ENCODE measurements at regions not wholly inside any gene's neighbourhood (a gene's known extent, or its start where the extent isn't known, plus 50 kb on each side); places are given as distances from the start of the nearest gene placed in this dataset.

DNA sequence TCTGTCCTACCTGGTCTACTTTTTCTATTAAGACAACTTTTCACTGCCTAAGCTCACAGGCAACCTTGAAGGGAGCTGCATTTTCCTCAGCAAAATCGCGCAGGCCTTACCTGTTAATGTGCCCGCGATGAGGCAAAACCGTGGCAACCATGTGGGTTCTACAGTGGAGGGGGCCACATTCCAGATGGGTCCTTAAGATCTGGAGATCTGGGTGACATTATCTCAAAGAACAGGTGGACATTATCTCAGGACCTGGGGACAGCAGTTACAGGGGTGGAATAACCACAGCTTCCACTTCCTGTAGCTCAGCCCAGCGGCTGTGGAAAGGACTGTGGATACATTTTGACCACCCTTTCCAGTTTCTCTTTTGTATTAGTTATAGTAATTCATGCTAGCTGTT lies 112.8 kb upstream of the PTCH1 start:
- H3K4me1 ChIP-seq: no peaks in the 10 kb centered on the region
- TF ChIP-seq, protein P1, sequence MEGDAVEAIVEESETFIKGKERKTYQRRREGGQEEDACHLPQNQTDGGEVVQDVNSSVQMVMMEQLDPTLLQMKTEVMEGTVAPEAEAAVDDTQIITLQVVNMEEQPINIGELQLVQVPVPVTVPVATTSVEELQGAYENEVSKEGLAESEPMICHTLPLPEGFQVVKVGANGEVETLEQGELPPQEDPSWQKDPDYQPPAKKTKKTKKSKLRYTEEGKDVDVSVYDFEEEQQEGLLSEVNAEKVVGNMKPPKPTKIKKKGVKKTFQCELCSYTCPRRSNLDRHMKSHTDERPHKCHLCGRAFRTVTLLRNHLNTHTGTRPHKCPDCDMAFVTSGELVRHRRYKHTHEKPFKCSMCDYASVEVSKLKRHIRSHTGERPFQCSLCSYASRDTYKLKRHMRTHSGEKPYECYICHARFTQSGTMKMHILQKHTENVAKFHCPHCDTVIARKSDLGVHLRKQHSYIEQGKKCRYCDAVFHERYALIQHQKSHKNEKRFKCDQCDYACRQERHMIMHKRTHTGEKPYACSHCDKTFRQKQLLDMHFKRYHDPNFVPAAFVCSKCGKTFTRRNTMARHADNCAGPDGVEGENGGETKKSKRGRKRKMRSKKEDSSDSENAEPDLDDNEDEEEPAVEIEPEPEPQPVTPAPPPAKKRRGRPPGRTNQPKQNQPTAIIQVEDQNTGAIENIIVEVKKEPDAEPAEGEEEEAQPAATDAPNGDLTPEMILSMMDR (IDR thresholded peaks at IDR 0.05): no peak
- no peak for TF ChIP-seq POLR2A (IDR thresholded peaks at IDR 0.05)
- no peak for DNase-seq
- intact Hi-C loops (cut with DNase I): no loop called here
- no peaks in the 10 kb centered on the region for H3K36me3 ChIP-seq
- 82% methylated on average over 5 of the region's 6 CpGs for WGBS (ENCODE audit: insufficient coverage, low coverage, low lambda C conversion rate, missing lambda C conversion rate)
- no peak overlapping the region for H3K4me3 ChIP-seq
- no peak for ATAC-seq
- no peaks in the 10 kb centered on the region for H3K9me3 ChIP-seq
- no peaks in the 10 kb centered on the region for H3K27me3 ChIP-seq
- H3K27ac ChIP-seq: no peak overlapping the region

DNA sequence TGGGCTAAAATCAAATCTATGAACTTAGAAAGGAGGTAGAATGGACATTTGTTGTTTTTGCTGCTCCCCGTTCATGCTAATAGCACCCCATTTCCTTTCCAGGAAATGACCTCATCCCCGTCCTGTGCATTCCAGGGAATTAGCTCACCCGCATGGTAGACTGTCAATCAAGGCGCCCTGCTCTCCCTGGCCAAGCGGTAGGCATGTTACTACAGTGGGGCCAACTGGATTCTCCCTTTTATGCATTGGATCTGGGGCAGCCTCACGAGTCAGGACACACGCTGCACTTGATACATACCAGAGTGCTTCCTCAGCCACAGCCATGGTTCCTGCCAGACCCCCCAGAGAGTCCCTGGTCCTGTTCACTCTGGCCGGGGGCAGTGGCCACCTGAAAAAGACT lies 111.0 kb upstream of the PTCH1 start:
- DNase-seq: no peak
- no peaks in the 10 kb centered on the region for H3K9me3 ChIP-seq
- intact Hi-C loops (cut with DNase I): no loop called here
- ATAC-seq: no peak
- TF ChIP-seq, protein P1 (IDR thresholded peaks at IDR 0.05): no peak
- TF ChIP-seq POLR2A (IDR thresholded peaks at IDR 0.05): no peak
- H3K27ac ChIP-seq: no peak overlapping the region
- no peaks in the 10 kb centered on the region for H3K4me1 ChIP-seq
- no peaks in the 10 kb centered on the region for H3K36me3 ChIP-seq
- no peaks in the 10 kb centered on the region for H3K27me3 ChIP-seq
- H3K4me3 ChIP-seq: no peak overlapping the region
- WGBS (ENCODE audit: insufficient coverage, low coverage, low lambda C conversion rate, missing lambda C conversion rate): 54% methylated on average over 6 of the region's 8 CpGs

DNA sequence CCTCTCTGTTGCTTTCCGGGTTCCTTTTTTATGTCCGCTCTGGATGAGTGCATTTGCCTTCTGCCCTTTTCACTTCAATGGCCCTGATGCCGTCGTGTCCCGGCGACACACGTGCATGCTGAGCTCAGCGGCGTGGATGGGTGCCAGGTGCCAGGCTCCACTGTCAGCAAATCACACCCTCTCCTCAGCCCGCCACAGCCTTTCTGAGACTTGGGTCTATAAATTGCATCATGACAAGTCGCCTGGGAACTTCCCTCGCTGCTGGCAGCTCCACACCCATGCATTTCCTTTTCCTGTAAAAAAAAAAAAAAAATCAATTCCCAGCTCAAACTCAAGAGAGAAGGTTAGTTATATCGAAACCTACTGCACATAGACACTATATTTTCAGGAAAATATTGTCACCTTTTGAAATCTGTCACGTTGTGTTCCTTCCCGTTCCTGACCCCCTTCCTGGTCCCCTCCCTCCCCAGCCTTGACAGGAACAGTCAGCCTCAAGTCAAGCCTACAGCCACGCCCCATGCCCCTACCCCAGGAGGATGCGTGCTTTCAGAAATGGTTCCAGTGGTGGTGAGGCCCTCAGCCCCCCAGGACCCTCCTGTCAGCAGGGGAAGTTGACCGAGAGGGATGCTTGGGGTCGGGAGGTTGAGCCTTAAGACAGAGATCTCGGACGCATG lies 110.3 kb upstream of the PTCH1 start:
- 58% methylated on average over 13 of the region's 21 CpGs for WGBS (ENCODE audit: insufficient coverage, low coverage, low lambda C conversion rate, missing lambda C conversion rate)
- ATAC-seq: peak in 3 of 4 donors; percentile 39 to 54 (median 44)

DNA sequence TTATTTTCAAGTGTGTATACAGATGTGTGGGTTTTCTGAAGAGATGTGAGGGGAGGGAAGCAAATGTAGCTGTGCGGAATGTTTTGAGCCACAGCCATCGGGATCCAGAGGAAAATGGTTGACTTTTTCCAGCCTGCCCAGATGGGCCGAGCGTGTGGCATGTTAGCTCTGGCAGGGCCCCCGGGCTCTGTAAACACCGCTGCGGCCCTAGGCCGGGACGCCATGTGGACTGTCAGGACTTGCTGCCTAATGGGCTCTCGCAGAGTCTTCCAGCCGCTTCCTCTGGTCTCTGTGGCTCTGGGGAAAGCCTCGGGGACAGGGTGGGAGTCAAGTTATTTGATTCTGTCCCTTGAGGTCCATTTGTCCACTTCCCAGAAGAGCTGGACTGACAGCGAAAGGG lies 109.6 kb upstream of the PTCH1 start:
- ATAC-seq (no peak), DNase-seq (no peak)
- H3K27me3 ChIP-seq: no peaks in the 10 kb centered on the region
- intact Hi-C loops (cut with DNase I): no loop called here
- WGBS (ENCODE audit: insufficient coverage, low coverage, low lambda C conversion rate, missing lambda C conversion rate): 59% methylated on average over 7 of the region's 13 CpGs
- TF ChIP-seq POLR2A (IDR thresholded peaks at IDR 0.05): no peak
- TF ChIP-seq, protein P1 (IDR thresholded peaks at IDR 0.05): no peak
- no peaks in the 10 kb centered on the region for H3K36me3 ChIP-seq
- H3K9me3 ChIP-seq: no peaks in the 10 kb centered on the region
- no peaks in the 10 kb centered on the region for H3K4me1 ChIP-seq
- no peak overlapping the region for H3K4me3 ChIP-seq
- no peak overlapping the region for H3K27ac ChIP-seq

More for the DNA sequence above, 110.3 kb upstream of the PTCH1 start:
- intact Hi-C loops (cut with DNase I): no loop called here
- DNase-seq: peak in 1 of 3 donors; percentile 29
- TF ChIP-seq, protein P1 (IDR thresholded peaks at IDR 0.05): no peak
- TF ChIP-seq POLR2A (IDR thresholded peaks at IDR 0.05): no peak
- no peaks in the 10 kb centered on the region for H3K27me3 ChIP-seq
- H3K27ac ChIP-seq: no peak overlapping the region
- H3K4me1 ChIP-seq: no peaks in the 10 kb centered on the region
- H3K9me3 ChIP-seq: no peaks in the 10 kb centered on the region
- no peak overlapping the region for H3K4me3 ChIP-seq
- H3K36me3 ChIP-seq: no peaks in the 10 kb centered on the region

Data from right lobe of liver (tissue), 6 donors.